ELF-1 (cell line): ENCODE measurements at regions not wholly inside any gene's neighbourhood (a gene's known extent, or its start where the extent isn't known, plus 50 kb on each side); places are given as distances from the start of the nearest gene placed in this dataset.
"Not testable (repeated sequence)": the region's sequence is repeated elsewhere in the genome, so short reads cannot be mapped to it uniquely, and the experiment has no call there.

Experiments
- DNase-seq: peaks from one replicate; pipeline ENCODE4 v3.0.0-alpha.2; 2016; ENCODE audit warnings: low read depth, low spot score

- no peak for DNase-seq
These were observed 255.1 kb upstream of the GK2 start for GRCh38 chr4:79663141-79663540.

- DNase-seq = no peak
These were observed 254.6 kb upstream of the GK2 start for GRCh38 chr4:79662651-79663050.

- no peak for DNase-seq
These were observed 253.2 kb upstream of the GK2 start for GRCh38 chr4:79661196-79661595.

DNA sequence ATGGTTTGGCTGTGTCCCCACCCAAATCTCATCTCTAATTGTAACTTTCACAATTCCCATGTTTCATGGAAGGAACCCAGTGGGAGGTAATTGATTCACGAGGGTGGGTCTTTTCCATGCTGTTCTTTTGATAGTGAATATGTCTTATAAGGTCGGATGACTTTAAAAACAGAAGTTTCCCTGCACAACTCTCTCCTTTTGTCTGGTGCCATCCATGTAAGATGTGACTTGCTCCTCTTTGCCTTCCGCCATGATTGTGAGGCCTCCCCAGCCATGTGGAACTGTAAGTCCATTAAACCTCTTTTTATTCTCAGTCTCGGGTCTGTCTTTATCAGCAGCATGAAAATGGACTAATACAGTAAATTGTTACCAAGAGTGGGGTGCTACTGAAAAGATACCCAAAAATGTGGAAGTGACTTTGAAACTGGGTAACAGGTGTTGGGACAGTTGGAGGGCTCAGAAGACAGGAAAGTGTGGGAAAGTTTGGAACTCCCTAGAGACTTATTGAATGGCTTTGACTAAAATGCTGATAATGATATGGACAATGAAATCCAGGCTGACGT, 251.4 kb upstream of the GK2 start:
- not testable (repeated sequence) for DNase-seq

- DNase-seq = no peak
These were observed 249.4 kb upstream of the GK2 start for GRCh38 chr4:79657379-79657778.

- DNase-seq = no peak
These were observed 245.8 kb upstream of the GK2 start for GRCh38 chr4:79653871-79654270.

DNA sequence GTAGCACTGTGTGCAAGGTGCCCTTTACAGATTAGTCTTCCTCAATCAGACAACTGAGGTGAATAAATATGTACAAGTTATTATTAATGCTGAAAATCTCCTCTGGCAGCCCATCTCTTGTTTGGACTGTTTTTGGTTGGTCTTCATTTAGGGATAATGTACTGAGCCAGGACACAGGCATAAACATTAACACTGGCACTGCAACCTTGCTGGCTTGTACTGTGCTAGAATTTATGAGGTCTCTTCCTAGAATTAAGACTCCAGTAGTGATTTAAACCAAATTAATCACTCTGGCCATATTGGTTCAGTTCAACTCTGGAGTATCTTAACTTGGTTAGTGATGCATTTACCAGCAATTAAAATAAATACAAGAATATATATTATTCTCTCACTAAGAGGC, 244.7 kb upstream of the GK2 start:
- DNase-seq = no peak

DNA sequence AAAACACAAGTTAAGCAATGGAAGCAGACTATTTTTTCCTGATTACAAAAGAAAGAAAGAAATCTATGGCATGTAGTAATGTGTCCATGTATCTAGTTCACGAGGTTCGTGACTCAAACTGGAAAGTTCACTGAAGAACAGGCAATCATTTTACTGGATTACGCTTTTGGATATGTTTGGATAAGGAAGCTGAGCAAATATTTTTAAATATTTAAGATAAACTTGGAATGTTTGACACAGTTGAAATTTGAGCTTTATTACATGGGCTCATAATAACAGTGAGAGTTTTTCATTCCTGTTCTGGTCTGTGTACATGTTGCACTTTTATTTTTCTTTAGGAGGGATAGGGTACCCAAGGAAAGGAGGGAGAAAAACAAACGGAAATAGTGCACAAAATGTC, 244.2 kb upstream of the GK2 start:
- DNase-seq = no peak

DNA sequence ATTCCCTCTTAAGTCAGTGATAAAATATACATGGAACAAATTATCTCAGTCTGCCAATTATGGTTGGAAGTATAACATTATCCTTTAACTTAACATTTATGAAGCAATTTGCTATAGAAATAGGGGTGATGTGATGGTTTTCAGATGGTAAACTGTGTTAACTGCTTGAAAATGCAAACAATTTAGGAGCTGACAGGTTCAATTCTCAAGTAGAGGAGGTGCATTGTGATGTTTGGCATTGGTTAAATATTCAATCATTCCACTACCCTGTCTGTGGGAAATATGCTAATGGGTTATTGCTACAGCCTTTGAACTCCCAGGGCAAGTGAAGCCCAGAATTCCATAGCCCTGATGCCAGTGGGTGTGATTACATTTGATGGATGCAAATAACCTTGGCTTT, 243.4 kb upstream of the GK2 start:
- no peak for DNase-seq

GRCh38 chr4:79650794-79651431, 242.9 kb upstream of the GK2 start:
- DNase-seq = no peak

DNA sequence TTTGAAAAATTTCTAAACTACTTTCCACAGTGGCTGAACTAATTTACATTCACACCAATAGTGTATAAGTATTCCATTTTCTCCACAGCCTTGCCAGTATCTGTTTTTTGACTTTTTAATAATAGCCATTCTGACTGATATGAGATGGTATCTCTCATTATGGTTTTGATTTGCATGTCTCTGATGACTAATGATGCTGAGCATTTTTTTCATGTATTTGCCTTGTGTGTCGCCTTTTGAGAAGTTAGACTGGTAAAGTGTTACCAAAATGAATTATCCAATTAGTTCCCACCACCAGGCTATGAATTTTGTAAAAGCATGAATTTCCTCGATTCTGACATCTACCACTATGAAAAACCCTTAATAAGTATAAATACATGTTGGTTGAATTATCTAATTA, 242.2 kb upstream of the GK2 start:
- no peak for DNase-seq

GRCh38 chr4:79645942-79646341, 237.9 kb upstream of the GK2 start:
- DNase-seq = no peak

DNA sequence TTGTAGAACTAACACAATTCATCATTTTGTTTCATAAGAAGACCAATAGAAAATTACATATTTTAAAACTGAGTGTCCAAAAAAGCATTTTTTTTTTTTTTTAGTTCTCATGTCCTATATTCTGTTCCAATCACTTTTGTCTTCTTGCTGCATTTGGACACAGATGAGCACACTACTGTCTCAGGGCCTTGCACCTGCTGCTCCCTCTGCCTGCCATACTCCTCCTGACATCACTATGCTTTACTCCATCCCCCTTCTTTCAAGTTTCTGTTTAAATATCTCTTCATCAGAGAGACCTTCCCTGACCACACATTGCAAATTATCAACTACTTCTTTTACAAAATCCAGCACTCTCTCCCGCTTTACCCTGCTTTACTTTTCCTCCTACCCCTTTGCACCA, 230.7 kb upstream of the GK2 start:
- DNase-seq = no peak

DNA sequence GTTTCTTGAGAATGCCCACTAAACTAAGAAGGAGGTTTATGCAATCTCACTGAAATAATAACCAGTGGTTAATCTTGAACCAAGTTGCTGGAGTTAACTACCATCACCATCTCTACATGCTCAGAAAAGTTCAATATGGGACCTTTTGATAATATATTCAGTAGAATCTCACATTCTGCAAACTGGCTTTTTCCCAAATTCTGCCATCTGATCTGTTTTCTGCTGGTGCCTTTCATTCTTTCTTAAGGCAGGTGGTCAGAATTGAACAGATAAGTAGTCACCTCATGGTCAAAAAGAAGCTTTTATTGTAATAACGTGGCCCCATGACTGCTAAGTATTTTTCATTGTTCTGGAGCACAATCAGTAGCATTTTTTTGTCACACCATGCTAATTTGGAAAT, 229.0 kb upstream of the GK2 start:
- DNase-seq = no peak

DNA sequence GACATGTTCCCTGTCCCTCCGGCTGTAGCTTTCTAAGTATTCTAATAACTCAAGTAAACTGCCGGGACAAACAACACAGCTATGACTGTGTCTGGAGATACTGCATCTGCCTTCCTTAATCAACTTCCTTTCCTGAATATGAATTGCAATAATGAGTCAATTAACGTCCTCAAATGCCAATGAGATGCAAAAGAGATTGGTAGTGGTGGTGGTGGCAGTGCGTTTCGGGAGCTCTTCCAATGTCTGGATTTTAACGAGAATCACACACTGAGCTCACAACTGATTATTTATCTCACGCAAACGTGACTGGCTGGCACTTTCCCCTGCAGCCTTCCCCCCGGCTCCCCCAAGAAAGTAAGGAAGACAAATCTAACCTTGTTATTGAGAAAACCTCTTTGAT, 226.1 kb upstream of the GK2 start:
- no peak for DNase-seq

DNA sequence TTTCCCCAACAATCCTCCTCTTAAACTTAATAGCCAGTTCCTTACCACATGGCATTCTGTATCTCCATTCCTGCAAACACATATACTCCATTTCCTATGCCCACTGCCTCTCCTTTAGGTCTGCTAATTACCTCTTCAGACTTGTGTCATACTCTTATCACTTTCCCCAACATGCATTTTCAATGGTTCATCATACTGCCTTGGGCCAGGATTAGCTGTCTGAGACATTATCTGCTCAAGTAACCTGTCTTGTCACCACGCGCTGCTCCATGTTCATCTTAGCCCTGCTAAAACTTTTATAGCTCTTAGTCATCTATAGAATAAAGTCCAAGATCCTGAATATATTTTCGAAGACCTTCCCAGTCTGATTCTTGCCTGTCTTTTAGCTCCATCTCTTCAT, 224.1 kb upstream of the GK2 start:
- no peak for DNase-seq

DNA sequence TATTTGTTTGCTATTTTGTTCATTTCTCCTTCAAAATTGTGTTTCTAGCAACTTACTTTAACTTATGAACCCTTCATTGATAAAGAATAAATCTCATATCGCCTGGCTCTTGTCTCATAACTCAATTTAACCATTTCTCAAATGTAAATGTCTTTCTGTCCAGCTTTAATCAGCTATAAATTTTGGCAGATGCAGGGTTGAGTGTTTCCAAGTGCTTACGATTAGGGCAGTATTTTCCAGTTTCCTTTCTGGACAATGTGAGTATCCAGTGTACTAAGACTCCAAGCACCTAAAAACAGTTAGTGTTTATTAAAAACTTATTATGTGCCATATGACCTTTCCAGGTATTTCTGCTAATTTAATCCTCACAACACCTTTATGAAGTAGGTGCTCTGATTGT, 218.6 kb upstream of the GK2 start:
- DNase-seq = no peak

DNA sequence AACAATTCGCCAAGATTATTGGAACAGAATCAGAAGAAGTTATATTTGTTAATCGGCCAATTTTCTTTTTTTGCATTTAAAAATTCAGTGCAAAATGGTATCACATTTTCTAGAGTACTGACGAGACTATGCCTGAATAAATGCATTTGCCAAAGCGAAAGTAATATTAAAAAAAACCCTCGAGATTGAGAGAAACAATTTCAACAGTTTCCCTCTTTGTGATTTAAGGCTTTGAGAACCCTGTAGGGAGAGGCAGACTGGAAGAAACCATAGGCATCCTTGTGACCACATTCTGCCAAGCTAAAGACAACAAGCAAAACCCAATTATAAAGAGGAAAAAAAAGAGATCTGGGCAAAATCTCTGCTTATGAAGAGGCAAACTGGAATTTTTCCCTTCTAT, 218.1 kb upstream of the GK2 start:
- DNase-seq = no peak

DNA sequence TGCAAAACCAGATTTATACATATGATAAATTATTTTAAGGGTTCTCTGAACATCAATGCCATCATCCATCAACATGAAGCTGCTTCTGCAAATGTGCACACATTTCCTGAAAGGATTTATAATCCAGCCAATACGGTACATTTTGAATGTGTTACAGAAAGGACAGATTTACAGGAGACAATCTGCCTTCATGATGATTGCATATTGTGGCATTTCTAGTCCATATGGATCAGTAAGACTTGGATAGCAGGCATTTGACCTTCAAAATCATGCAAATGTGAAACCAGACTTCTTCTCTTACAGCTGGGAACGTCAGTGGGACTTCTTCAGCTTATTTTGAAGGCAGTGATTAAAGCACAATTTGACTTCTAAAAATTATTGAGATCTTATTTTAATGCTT, 217.3 kb upstream of the GK2 start:
- no peak for DNase-seq

DNA sequence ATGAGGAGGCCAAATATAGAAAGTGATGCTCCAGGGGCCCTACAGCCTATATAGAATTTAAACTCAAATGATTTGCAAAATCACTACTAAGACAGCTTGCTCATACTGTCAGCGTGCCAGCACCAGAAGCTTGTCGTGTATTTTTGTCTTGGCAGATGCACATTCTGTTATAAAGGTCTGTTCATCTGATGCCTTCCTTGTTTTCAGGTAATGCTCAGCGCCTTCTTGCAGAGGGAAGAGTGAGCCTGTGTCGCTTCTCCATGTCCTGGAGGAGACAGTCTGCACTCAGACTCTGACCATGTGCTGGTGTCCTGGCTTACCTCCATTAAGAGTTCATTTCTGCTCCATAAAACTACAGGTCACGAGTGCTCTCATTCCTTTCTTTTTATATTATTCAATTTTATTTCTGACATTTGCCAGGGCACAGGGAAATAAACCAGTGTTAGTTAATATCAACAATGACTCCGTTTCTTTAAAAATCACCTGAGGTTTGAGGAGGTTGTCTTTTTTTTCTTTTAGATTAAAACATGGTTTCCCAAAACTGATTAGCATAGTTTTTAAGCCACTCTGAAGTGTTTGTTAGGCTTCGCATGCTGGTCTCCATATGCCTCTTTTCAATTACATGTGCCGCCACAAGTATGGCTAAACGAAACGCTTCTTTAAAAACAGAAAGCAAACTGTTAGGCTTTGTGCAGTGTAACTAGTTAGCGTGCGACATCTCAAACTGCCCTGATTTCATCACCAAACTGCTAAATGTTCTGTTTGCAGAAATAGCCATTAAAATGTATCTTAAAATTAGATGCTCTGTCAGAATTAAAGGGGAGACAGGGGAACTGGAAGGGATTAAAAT, 215.2 kb upstream of the GK2 start:
- DNase-seq = no peak

DNA sequence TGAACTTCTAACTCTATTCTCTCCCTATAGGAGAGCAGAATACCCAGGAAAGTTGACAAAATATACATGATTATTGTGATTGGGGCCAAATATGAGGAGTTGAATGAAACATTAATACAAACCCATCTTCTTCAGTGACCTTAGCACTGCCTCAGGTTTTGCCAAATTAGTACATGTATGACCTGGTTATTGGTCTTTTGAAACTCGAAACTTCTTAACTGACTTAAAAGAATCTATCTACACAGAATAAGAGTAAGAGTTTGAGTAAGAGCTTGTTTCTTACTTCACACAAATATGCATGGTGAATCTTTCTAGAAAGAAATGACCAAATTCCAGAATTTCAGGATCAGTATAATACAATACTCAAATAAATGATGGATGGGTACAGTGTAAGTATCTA, 213.0 kb upstream of the GK2 start:
- DNase-seq = no peak

DNA sequence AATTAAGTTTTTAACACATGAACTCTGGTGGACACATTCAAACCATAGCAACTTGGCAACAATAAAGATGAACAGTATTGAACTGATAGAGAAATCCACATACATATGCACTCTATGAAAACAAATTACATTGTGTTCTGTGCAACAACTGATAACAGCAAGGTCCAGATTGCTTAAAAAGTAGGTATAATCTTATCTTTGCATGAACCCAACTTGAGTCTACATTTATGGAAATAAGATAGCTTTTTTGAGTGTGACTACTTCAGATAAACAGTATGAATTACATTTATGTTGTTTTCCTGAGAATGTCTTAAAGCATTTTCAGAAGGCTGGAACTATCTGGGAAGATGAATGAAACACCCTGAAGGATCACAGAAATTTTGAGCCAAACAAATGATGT, 212.6 kb upstream of the GK2 start:
- no peak for DNase-seq

DNA sequence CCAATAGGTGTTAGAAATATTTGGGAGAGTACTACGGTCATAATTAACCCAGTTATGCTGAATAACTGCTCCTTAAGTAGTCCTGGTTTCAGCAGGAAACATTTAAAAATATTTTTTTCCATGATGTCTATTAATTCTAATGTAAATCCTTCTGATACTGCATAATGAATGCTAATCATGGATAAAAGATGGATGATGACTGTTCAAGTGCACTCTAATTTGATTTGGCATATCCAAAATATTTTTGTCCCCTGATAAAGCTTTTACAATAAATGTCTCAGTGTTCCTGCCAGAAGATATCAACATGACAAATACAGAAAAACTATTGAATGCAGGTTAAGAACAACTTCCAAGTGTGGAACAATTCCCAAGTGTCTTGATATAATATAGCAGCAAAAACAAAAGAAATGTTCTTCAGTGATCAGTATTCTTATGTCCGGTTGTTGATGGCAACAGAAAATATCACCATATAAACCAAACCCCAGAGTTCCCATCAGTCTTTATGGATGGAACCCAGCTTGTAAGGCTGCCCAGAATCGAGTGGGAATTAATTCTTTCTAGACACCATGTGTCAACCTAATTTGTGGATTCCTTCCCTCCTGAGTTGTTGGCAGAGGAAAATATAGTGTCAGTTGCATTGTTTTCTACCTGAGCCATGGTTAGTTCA, 205.4 kb upstream of the GK2 start:
- no peak for DNase-seq
